ENCODE measurements at regions not wholly inside any gene's neighbourhood (a gene's known extent, or its start where the extent isn't known, plus 50 kb on each side); places are given as distances from the start of the nearest gene placed in this dataset.

GRCh38 chr11:115591380-115591779, 87.2 kb upstream of the CADM1 start:
- TF ChIP-seq CTCF (IDR thresholded peaks at IDR 0.05) (no peak), POLR2A (IDR thresholded peaks at IDR 0.05) (no peak)
